Hepatocyte (in vitro differentiated cells): ENCODE measurements at regions not wholly inside any gene's neighbourhood (a gene's known extent, or its start where the extent isn't known, plus 50 kb on each side); places are given as distances from the start of the nearest gene placed in this dataset.

Experiments
- EZH2 ChIP-seq: fragments of 200-600 bp; sonication (generic); IDR thresholded peaks from 2 replicates; pipeline ENCODE4 v1.6.1; 2016; ENCODE audit warnings: antibody characterized with exemption, mild to moderate bottlenecking, borderline replicate concordance
- EZH2phosphoT487 ChIP-seq: fragments of 200-600 bp; sonication (generic); IDR thresholded peaks from one replicate; pipeline ENCODE4 v1.6.1; 2018; ENCODE audit warnings: antibody characterized with exemption, mild to moderate bottlenecking, low read depth, moderate library complexity; ENCODE audit not compliant: unreplicated experiment, severe bottlenecking
- TF ChIP-seq, protein P1 (sequence below): fragments of 200-600 bp; sonication (generic); IDR thresholded peaks from 2 replicates; pipeline ENCODE4 v1.5.1; 2016; ENCODE audit warnings: antibody characterized with exemption, mild to moderate bottlenecking; ENCODE audit not compliant: poor library complexity

DNA sequence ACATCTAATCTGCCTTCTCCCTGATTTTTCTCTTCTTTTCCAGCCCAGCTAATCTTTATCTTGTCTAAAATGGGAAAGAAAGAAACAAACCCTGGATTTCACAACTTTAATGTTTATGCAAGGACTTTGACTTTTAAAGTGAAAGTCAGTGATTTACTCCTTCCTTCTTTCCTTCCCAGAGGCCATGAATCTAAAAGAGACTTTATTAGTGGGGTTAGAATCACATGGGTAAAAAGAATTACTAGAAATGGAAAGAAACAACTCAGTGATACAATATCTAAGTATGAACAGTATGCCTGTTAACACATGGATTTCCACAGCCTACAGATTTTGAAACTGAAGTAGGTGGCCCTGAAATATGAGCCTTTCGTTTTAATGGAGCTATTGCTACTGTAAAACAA is 59.8 kb upstream of the KCNK2 start:
- TF ChIP-seq, protein P1, sequence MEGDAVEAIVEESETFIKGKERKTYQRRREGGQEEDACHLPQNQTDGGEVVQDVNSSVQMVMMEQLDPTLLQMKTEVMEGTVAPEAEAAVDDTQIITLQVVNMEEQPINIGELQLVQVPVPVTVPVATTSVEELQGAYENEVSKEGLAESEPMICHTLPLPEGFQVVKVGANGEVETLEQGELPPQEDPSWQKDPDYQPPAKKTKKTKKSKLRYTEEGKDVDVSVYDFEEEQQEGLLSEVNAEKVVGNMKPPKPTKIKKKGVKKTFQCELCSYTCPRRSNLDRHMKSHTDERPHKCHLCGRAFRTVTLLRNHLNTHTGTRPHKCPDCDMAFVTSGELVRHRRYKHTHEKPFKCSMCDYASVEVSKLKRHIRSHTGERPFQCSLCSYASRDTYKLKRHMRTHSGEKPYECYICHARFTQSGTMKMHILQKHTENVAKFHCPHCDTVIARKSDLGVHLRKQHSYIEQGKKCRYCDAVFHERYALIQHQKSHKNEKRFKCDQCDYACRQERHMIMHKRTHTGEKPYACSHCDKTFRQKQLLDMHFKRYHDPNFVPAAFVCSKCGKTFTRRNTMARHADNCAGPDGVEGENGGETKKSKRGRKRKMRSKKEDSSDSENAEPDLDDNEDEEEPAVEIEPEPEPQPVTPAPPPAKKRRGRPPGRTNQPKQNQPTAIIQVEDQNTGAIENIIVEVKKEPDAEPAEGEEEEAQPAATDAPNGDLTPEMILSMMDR = no peak
- TF ChIP-seq EZH2 = no peak
- TF ChIP-seq EZH2phosphoT487 = no peak
